ENCODE measurements at regions not wholly inside any gene's neighbourhood (a gene's known extent, or its start where the extent isn't known, plus 50 kb on each side); places are given as distances from the start of the nearest gene placed in this dataset.
A peak's percentile ranks its signal among the peaks of the same experiment; 100 is the strongest.

DNA sequence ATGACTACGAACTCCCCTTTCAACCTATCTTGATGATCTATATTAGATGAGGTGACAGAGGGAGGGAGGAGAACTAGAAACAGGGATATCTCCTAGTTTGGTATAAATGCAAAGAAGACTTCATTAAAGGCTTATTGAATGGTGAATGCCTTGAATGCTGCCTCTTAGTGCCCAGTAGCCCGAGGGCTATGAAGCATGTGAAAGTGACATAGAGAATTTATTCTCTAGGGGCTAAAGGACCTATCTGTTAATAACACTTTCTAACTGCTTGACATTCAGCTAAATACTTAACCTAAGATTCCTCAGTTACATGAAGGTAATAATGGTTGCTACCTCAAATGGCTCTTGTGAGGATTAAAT lies 764.1 kb downstream of the LTN1 start:
- no peaks in the 10 kb centered on the region for H3K36me3 ChIP-seq
- H3K27me3 ChIP-seq = no peaks in the 10 kb centered on the region
- no peak for DNase-seq
- H3K4me3 ChIP-seq = no peak overlapping the region
- no peaks in the 10 kb centered on the region for H3K9me3 ChIP-seq (replicated peaks)
- no peaks in the 10 kb centered on the region for H3K4me1 ChIP-seq
- no peak overlapping the region for H3K27ac ChIP-seq

DNA sequence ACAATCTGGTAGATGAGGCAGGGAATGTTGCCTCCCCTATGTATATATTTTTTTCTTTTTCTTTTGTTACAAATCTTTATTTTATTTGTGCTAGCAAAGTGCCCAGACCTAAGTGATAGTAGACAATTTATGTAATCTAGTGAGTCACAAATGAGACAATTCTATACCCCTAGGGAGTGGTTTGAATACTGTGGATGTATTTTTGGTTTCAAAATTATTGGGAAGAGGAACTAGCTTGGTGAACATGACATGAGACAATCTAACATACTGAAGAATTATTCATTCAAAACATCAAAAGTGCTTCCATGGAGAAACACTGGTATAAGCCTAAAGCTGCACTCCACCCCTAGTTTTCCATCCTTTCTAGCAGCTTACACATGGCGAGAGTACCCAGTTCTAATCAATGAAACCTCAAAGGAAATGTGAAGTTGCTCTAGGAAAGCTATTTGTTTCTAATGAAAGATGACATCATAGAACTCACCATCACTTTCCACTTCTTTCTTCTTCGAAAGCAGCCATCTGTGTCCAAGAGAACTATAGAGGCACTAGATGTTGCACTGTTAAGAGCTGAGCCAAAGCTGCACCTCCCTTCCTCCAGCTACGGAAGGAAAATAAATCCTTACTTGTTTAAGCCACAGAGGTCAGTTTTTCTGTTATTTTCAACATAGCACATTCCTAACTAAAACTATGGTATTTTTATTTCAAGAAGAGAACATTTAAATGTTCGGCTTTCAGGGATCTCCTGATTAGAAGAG lies 764.6 kb downstream of the LTN1 start:
- H3K4me3 ChIP-seq = no peak overlapping the region
- no peak overlapping the region for H3K27ac ChIP-seq
- H3K27me3 ChIP-seq = no peaks in the 10 kb centered on the region
- no peaks in the 10 kb centered on the region for H3K36me3 ChIP-seq
- DNase-seq = no peak
- H3K4me1 ChIP-seq = no peaks in the 10 kb centered on the region
- H3K9me3 ChIP-seq (replicated peaks) = no peaks in the 10 kb centered on the region

DNA sequence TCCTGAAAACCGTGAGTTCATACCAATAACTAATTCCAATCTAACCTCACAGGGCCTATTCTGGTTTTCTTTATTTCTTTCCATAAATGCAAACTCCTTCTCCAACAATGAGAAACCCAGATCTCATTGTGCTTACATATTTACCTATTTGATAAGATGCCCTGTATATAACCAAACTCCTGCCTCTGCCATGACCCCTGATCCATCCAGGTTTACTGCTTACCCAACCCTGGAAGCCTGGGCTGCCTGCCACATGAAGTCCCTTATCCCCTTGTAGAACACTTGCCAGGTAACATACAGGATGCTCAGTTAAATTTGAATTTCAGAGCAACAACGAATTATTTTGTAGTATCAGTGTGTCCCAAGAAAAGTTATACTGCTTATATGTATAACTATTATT lies 766.1 kb downstream of the LTN1 start:
- Histone ChIP-seq H3K27ac (no peak overlapping the region), H3K27me3 (no peaks in the 10 kb centered on the region), H3K9me3 (replicated peaks) (no peaks in the 10 kb centered on the region), H3K36me3 (no peaks in the 10 kb centered on the region), H3K4me3 (no peak overlapping the region), H3K4me1 (no peaks in the 10 kb centered on the region)
- no peak for DNase-seq

DNA sequence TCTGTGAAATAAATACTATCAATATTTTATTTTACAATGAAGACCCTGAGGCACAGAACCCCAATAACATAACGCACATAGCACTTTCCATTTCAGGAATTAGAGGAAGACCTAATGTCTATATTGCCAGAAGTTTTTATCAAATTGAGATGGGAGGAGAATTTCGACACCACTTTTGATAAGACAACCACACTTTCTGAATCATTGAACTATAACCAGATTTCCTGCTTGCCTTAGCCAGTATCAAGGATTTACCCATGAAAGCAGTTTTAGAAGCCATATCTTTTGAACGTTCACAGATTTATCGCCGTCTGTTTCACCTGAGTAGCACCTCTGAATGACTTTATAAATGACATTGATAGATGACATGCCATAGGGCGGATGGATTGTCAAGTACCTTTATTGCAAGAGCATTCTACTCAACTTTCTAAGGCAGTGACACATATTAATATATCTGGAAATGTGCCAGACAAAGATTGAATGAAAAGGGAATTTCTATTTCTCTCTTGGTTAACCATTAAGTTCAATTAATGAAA lies 768.4 kb downstream of the LTN1 start:
- Histone ChIP-seq H3K36me3 (no peaks in the 10 kb centered on the region), H3K9me3 (replicated peaks) (no peaks in the 10 kb centered on the region), H3K4me3 (no peak overlapping the region), H3K27me3 (no peaks in the 10 kb centered on the region), H3K27ac (no peak overlapping the region), H3K4me1 (no peaks in the 10 kb centered on the region)
- no peak for DNase-seq

DNA sequence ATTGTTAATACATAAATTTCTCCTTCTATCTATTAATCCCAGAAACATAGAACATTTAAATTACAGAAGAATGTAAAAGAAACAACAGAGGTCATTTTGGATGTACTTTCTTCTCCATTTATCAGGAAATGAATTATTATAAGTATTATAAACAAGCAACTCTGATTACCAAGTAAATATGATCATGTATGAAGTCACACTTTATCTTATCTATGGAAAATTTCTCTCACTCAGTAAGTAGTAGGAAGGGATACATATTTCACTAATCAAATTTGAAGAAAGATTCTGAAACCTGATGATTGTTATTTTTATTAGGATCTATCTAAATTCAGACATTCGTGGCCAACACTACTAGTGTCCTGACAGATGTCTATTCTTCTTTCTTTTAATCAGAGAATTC lies 770.7 kb downstream of the LTN1 start:
- Histone ChIP-seq H3K36me3 (no peaks in the 10 kb centered on the region), H3K4me3 (no peak overlapping the region), H3K4me1 (no peaks in the 10 kb centered on the region), H3K9me3 (replicated peaks) (no peaks in the 10 kb centered on the region), H3K27ac (no peak overlapping the region), H3K27me3 (no peaks in the 10 kb centered on the region)
- DNase-seq = no peak

DNA sequence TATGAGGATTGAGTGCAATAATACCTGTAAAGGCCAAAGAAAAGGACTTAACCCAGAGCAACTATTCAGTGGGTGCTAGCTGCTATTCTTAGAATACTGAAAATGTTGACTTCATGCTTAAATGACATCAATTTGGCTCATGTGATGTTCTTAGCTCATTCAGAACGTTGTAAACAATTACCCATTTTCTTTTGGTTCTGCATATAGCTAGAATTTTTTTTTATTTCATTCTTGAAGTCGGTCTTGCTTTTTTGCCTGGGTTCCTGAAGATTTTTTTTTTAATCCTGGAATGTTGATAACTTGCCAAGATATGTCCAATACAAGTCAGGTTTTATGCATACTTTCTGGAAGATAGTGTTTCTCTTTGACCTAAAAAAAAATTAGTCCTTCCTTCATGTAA lies 772.0 kb downstream of the LTN1 start:
- DNase-seq = no peak
- no peak overlapping the region for H3K27ac ChIP-seq
- no peaks in the 10 kb centered on the region for H3K9me3 ChIP-seq (replicated peaks)
- H3K4me3 ChIP-seq = no peak overlapping the region
- no peaks in the 10 kb centered on the region for H3K27me3 ChIP-seq
- H3K4me1 ChIP-seq = no peaks in the 10 kb centered on the region
- no peaks in the 10 kb centered on the region for H3K36me3 ChIP-seq

DNA sequence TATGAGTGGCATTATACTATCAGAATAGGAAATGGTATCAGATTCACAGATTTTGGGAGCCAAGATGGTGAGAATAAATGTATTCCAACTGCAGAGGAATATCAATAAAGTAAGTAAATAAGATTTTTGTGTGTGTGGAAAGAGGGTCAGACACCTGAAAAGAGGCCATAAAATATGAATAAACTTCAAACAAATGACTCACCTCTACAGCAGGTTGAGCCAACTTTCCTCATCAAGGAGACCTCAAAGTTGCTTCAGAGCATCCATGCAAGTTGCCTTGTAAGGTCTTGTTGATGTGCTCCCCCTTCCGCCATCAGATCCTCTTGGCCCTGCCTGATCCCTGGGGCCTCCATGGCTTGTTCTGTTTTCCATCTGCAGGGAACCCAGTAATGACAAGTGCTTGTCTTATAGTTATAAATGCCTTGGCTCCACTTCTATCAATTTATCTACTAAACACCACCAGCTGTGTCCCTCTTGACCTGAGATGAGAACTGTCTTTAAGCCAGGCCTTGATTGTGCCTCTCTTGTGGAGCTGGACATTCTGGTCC lies 775.6 kb downstream of the LTN1 start:
- H3K27me3 ChIP-seq = no peaks in the 10 kb centered on the region
- H3K4me3 ChIP-seq = no peak overlapping the region
- no peak overlapping the region for H3K27ac ChIP-seq
- no peak for DNase-seq
- no peaks in the 10 kb centered on the region for H3K4me1 ChIP-seq
- no peaks in the 10 kb centered on the region for H3K36me3 ChIP-seq
- H3K9me3 ChIP-seq (replicated peaks) = no peaks in the 10 kb centered on the region

DNA sequence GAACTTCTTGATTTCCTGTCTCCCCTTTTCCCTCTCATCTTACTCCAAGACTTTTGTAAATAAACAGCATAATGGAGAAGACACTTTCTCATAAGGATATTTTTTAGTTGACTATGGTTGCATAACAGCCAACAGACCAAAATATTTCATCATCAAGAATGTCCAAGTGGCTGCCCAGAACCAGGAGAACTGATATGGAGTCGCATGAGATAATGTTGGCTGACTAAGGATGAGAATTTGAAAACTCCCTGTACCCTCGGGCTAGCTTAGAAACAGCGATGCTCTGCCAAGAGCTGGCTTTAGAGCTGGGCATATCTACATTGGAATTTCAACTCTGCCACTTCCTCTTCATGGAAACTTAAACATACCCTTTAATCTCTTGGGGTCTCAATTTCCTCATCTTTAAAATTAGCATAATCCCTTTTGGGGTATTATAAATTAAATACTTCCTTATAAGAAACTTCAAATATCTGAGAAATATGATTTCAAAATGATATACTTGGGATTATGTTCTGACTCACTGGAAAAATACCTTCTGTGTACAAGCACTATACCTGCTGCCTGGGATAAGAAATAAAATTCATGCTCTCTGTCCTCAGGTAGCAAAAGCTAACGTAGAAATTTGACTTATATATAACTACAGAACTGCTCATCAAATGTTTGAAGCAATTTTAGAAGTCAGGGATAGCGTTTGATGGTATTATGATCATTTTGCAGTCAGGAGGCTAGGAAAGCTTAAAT lies 777.3 kb downstream of the LTN1 start:
- Histone ChIP-seq H3K36me3 (no peaks in the 10 kb centered on the region), H3K27me3 (no peaks in the 10 kb centered on the region), H3K9me3 (replicated peaks) (no peaks in the 10 kb centered on the region; the same call in 1 of the 2 replicates), H3K4me3 (no peak overlapping the region), H3K27ac (no peak overlapping the region), H3K4me1 (no peaks in the 10 kb centered on the region)
- DNase-seq = peak in 1 of 2 experiments; percentile 28

DNA sequence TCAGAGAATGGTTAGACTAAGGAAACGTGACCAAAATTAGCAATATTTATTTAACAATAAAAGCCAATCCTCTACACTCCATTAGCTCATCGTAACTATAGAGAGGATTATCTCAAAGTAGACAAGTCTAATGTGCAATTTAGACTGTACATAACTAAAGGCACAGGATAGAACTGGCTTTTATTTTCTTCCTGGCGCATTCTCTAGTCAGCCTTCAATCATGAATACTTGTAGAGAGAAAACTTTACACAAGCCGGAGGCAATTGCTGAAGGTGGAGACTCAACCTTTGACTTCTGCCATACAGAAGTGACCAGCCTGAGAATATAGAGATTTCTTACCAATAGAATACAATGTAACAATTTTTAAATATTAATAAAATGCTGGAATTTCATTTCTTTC lies 777.9 kb downstream of the LTN1 start:
- no peaks in the 10 kb centered on the region for H3K36me3 ChIP-seq
- DNase-seq = no peak
- H3K27me3 ChIP-seq = no peaks in the 10 kb centered on the region
- no peak overlapping the region for H3K4me3 ChIP-seq
- no peak overlapping the region for H3K27ac ChIP-seq
- no peaks in the 10 kb centered on the region for H3K4me1 ChIP-seq
- no peaks in the 10 kb centered on the region; the same call in 1 of the 2 replicates for H3K9me3 ChIP-seq (replicated peaks)

DNA sequence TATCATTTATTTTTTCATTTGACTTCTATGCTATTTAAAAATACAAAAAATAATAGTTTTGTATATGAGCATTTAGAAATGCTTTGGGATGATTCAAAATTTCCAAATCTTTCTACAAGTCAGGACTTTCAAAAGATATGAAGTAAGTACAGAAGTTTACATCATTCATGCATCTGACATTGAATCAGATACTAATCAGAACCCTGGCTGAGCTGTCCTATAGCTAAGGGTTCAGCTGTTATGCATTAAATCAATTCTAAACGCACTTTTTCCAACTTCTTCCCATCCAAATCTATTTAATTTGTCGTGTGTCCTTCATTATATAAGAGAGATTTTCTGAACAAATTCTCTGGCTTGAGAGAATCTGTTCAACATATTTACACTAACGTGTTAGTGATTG lies 779.4 kb downstream of the LTN1 start:
- Histone ChIP-seq H3K27me3 (no peaks in the 10 kb centered on the region), H3K4me3 (no peak overlapping the region), H3K4me1 (peaks cover 8% of the 10 kb centered on the region), H3K9me3 (replicated peaks) (no peaks in the 10 kb centered on the region; the same call in 1 of the 2 replicates), H3K27ac (no peak overlapping the region), H3K36me3 (no peaks in the 10 kb centered on the region)
- DNase-seq = no peak

DNA sequence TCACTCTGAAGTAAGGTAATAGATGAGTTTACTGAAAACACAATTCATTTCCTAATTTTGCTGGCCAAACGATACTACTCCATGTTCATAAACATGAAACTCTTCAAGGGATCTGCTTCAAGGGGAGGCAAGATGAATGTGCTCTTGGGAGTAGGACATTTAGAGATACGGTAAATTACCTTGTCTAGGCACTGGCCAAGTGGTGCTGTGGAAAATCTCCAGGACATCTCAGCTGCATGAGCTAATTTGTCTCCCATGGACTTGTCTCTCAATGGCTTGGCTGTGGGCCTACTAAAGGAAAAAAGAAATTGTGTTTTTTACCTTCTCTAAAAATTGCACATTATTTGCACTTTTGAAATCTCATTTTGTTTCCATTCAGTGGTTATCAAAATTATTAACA lies 780.6 kb downstream of the LTN1 start:
- Histone ChIP-seq H3K36me3 (no peaks in the 10 kb centered on the region), H3K4me1 (peaks cover 20% of the 10 kb centered on the region), H3K9me3 (replicated peaks) (no peaks in the 10 kb centered on the region; the same call in 1 of the 2 replicates), H3K27ac (no peak overlapping the region), H3K27me3 (no peaks in the 10 kb centered on the region), H3K4me3 (no peak overlapping the region)
- no peak for DNase-seq

DNA sequence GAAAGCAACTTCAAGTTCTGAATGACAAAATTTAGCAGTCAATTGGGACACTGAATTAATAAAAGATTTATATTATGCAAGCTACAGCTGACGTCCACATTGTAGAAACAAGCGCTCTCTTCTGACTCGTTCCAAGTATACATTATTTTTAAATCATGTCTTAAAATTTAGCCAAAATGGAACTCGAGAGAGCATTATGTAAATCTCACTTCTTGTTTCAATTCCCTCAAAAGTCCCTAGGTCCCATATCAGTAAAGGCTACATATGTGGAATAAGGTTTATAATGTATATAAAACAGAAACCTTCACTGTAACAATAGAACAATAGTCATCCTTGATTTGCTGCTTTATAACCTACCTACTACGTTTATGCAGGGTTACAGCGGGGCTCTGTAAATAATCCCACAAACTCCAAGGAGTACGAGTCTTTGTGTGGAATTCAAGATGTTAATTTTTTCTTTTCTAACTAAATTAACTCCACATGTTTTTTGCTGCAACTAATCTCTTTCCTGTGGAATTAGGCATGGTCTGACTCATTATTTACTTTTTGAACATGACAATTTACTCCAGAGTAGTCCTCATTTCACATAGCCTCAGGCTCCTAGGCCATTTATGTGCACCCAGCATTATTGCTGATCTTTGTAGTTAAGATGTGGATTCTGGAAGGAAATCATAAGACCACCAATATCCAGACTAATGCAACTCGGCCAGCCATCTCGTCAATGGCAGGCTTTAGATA lies 785.1 kb downstream of the LTN1 start:
- Histone ChIP-seq H3K27ac (peak overlapping the region; percentile 90), H3K9me3 (replicated peaks) (no peaks in the 10 kb centered on the region; the same call in 1 of the 2 replicates), H3K4me3 (no peak overlapping the region), H3K4me1 (peaks cover 43% of the 10 kb centered on the region), H3K36me3 (no peaks in the 10 kb centered on the region), H3K27me3 (no peaks in the 10 kb centered on the region)
- peak; percentile 78 to 89 for DNase-seq

DNA sequence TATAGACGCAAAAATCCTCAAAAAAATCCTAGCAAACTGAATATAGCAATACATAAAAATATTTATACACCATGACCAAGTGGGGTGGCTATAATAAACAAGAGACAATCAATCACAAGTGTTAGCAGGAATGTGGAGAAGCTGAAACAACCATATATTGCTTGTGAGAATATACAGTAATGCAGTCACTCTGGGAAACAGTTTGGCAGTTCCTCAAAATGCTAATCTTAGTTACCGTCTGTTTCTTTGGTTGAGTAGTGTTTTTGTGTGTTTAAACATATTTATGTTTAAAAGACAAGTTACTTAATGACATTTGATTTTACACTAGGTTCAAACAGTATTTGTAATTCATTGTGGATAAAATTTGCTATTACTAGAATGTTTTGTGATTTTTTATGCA lies 792.0 kb downstream of the LTN1 start:
- no peaks in the 10 kb centered on the region for H3K36me3 ChIP-seq

DNA sequence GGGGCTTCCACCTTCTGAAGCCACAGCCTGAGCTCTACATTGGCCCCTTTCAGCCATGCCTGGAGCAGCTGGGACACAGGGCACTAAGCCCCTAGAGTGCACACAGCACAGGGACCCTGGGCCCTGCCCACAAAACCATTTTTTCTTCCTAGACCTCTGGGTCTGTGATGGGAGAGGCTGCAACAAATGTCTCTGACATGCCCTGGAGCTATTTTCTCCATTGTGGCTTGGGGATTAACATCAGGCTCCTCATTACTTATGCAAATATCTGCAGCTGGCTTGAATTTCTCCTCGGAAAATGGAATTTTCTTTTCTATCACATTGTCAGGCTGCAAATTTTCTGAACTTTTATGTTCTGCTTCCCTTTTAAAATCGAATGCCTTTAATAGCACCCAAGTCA lies 795.7 kb downstream of the LTN1 start:
- Histone ChIP-seq H3K36me3 (no peaks in the 10 kb centered on the region), H3K4me3 (no peak overlapping the region), H3K9me3 (replicated peaks) (peaks cover 11% of the 10 kb centered on the region; the same call in 1 of the 2 replicates), H3K27me3 (no peaks in the 10 kb centered on the region), H3K4me1 (peaks cover 1% of the 10 kb centered on the region; the same call in 1 of the 2 replicates), H3K27ac (no peak overlapping the region)
- DNase-seq = peak; percentile 48 to 55

More for the DNA sequence above, 792.0 kb downstream of the LTN1 start:
- no peaks in the 10 kb centered on the region for H3K27me3 ChIP-seq
- peaks cover 28% of the 10 kb centered on the region for H3K4me1 ChIP-seq
- H3K27ac ChIP-seq = no peak overlapping the region
- no peak for DNase-seq
- H3K4me3 ChIP-seq = no peak overlapping the region
- peaks cover 7% of the 10 kb centered on the region; the same call in 1 of the 2 replicates for H3K9me3 ChIP-seq (replicated peaks)
